Glomerular endothelial cell (primary cell): ENCODE measurements at regions not wholly inside any gene's neighbourhood (a gene's known extent, or its start where the extent isn't known, plus 50 kb on each side); places are given as distances from the start of the nearest gene placed in this dataset.

Experiments used
- DNase-seq: peaks from one replicate; pipeline ENCODE4 v3.0.0-alpha.2; 2011; ENCODE audit warnings: low read depth, low spot score; ENCODE audit errors: extremely low read depth

DNA sequence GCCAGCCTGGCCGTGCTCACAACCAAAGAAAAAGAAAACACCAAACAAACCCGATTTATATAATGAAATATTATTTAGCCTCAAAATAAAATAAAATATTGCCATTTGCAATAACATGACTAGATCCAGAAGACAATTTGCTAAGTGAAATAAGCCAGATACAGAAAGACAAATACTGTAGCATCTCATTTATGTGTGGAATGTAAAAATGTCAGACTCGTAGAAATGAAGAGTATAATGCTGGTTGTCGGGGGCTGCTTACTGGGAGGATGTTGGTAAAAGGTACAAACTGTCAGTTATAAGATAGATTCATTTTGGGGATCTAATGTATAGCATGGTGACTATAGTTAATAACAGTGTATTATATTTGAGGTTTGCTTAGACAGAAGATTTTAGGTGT, 269.7 kb downstream of the THBS2 start:
- DNase-seq, result no peak

GRCh38 chr6:168981187-168981586, 272.5 kb downstream of the THBS2 start:
- DNase-seq, result no peak

GRCh38 chr6:168979254-168979653, 274.4 kb downstream of the THBS2 start:
- no peak for DNase-seq

GRCh38 chr6:168972128-168972527, 281.5 kb downstream of the THBS2 start:
- DNase-seq, result no peak

DNA sequence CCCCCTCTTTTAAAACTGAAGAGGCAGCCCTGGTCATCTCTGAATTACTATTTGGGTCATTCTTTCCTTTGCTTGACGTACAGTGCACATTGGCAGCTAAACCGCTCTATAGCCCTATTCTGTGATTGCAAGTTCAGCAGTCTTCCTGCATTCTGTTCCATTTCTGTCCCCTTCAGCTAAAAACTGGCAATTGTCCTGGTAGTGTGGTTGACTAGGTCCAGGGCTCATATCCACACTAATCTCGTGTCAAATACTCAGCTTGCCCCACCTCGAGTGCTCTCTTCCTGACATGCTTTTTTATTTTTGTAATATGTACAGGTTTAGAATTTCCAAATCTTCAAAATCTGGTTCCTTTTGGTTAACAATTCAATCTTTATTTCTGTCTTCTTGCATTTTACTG, 282.1 kb downstream of the THBS2 start:
- DNase-seq, result no peak

GRCh38 chr6:168968801-168969200, 284.8 kb downstream of the THBS2 start:
- no peak for DNase-seq

DNA sequence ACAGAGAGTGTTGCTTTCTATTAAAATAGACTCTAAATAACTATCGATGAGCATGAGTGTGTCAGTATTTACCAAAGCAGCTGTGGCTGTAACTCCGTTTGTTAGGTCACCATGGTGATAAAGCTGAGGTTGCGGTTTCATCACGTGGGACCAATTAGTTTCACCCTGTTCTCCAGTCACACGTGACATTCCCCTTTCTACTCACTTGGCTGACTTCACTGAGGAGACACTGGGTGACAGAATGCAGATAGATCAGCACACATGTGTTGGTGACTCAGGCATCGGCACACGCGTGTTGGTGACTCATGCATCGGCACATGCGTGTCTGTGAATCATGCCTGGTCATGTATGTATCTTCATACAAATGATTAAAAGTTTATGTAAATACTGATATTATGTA, 285.4 kb downstream of the THBS2 start:
- DNase-seq, result no peak

- DNase-seq, result no peak
These were observed 286.2 kb downstream of the THBS2 start for GRCh38 chr6:168967281-168967925.

- DNase-seq, result no peak
These were observed 289.4 kb downstream of the THBS2 start for GRCh38 chr6:168964138-168964835.

DNA sequence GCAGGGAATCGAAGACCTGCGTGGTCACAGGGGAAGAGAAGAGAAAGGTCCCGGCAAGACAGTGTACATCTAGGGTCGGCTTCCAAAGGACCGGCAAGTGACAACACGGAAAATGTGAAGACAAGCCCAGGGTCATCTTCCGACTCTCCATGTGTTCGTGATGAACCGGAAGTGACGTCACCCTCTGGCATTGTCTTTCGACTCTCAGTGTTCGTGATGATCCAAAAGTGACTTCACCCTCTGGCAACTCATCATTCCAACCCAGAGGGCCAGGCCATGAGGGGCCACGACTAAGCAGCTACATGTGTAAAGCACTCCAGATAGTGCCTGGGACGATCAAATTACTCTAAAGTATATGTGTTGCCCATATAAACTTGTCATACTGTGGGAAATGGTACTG, 290.8 kb downstream of the THBS2 start:
- no peak for DNase-seq

DNA sequence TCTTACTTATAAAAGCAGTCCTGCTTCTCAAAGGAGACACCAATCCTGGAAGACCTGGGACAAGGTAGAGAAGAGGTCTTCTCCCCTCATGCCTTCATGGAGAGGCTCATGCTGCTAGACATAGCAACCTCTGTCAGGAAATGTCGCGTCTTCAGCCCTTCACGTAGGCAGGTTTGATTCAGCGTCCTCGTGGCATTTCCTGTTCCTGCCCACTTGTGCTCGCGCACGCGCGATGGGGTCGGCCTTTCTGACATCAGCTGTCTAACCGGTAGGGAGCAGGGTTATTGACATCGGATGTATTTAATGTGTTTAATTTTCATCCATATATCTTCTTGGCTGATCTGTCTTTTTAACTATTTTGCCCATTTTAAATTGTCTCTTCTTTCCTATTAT, 292.4 kb downstream of the THBS2 start:
- no peak for DNase-seq

DNA sequence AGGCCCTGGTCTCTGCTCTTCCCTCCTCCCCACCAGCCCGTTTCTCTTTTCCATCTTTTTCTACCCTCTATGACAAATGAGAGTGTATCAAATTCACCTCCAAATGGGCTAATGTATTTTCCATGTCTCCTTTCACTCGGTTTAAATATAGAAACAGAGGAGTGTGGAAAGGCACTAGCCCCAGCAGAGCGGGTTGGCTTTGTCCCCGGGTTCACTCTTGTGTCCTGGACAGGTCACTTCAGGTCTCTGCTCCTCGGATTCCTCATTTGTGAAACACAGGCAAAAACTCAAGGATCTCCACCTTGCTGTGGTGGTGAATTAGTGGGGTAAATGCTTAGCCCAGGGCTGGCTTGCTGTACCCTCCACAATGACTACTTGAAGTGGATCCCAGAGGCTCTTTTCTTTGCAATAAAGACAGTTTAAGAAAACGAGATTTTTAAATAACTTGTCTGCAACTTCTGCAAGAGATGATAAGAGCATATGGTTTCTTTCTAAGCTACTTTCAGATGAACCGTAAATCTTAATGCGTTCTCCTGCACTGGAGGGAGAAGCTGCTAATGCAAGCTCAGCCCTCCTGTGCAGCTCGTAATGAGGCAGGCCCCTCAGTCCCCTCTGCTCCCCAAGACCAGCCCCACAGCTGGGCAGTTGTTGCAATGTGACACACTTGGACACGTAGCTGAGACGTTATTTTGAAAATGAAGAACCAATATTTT, 292.9 kb downstream of the THBS2 start:
- no peak for DNase-seq

DNA sequence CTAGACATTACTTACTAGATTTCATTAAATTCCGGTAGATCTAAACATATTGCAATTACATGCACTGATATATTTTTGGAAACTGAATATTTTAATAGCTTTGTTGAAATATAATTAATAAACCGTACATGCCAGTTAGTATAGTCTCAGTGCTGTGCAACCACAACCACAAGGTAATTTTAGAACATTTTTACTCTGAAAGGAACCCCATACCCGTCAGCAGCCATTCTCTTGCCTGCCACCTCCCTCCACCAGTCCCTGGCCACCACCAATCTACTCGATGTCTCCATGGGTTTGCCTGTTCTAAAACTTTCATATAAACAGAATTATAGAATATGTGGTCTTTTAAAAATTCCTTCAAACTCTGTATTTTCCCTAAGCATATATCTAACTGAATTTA, 293.9 kb downstream of the THBS2 start:
- no peak for DNase-seq

- DNase-seq, result peak; percentile 4
These were observed 296.5 kb downstream of the THBS2 start for GRCh38 chr6:168956884-168957730.

DNA sequence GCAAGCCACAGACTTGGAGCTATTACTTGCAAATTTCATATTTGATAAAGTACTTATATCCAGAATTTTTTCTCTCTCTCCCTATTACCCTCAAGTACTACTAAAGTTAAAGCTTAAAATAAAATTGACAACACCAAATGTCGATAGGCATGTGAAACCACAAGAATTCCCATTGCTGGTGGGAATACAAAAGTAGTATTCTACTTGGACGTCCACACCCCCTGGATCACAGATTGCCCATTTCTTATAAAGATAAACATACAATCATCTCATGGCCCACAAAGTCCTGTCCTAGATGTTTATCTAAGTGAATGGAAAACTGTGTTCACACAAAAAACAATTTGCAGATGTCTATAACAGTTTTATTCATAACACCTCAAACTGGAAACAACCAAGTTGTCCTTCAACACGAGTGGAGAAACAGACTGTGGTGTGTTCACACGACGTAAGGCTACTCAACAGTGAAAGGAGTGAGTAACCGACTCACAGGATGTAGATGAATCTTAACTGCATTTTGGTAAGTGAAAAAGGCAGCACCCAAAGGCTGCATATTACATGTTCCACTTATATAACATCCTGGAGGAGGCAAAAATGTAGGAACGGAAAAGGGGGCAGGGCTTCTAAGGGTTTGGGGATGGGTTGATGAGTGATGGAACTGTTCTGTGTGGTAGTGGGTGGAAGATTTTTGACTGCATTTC, 297.4 kb downstream of the THBS2 start:
- DNase-seq, result no peak

DNA sequence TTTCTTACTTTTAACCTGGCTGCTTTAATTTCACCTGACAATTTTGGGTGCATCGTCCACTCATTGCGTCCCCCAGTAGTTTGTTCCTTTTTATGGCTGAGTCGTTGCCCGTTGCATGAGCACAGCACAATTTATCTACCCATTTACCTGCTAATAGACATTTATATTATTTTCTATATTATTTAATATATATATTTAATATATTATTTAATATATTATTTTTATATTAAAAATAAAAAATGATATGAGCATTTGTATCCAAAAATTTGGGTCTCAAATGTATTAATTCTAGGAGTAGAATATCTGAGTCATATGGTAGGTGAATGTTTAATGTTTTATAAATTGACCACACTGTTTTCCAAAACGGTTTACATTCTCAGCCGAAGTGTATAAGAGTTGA, 300.2 kb downstream of the THBS2 start:
- DNase-seq, result no peak

DNA sequence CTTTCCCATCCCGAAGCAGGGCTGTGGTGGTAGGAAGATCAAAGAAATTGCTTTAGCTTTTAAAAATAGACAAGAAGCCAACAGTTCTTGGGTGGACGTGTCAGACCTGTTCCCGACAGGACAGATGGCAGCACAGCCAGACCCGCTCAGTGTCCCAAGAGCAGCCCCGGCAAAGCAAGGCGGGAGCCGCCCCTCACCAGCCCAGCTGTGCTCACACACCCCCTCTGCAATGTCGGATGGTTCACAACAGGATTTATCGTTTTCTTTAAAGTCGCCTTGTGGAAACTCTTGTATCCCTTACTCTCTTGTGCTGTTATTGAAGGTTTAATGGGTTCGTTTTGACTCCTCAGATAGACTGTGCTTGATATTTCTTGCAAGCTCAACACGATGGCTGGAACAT, 302.4 kb downstream of the THBS2 start:
- DNase-seq, result no peak

DNA sequence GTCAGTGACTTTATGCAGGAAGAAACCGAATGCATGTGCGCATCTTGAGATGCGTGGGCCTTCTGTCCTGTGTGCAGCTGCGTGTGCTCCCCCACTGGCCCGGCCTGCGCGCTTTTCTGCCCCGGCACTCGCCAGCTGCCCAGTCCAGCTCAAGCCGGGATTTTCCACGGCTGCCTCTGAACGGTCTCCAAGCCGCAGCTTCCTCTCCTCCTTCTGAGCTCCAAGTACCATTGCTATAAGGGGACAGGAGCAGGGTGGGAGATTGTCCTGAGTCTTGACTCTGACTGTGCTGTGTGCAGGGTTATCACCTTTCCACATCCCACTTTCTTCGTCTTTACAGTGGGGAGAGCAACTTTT, 302.8 kb downstream of the THBS2 start:
- no peak for DNase-seq

GRCh38 chr6:168949981-168950857, 303.4 kb downstream of the THBS2 start:
- no peak for DNase-seq
